Endothelial cell of umbilical vein (primary cell): ENCODE measurements at regions not wholly inside any gene's neighbourhood (a gene's known extent, or its start where the extent isn't known, plus 50 kb on each side); places are given as distances from the start of the nearest gene placed in this dataset.

Experiments
- BruUV-seq: library from RNA; stranded (reverse); fragments of 400-500 nt; replicated peaks from 2 replicates; lab custom pipeline; 2021; lab: Mats Ljungman, UMichigan
- CTCF ChIA-PET: fragments of 300-600, 350-600 bp; sonication (Branson Sonifier 250); formaldehyde crosslinking; loops from one replicate; lab custom pipeline; 2021; ENCODE audit warnings: antibody characterized with exemption, inconsistent platforms; lab: Charles Lee
- POLR2A ChIA-PET: fragments of 300-600, 350-600 bp; sonication (Branson Sonifier 250); formaldehyde crosslinking; loops from one replicate; lab custom pipeline; 2021; ENCODE audit warnings: antibody characterized with exemption, inconsistent platforms; lab: Charles Lee
- DNase-seq: peaks from one replicate; pipeline ENCODE4 v3.0.0-alpha.2; 2011; ENCODE audit warnings: low read depth, low spot score
- FAIRE-seq: peaks from 2 replicates; lab custom pipeline; 2011; peaks lifted over from hg19 to GRCh38; lab: Jason Lieb, UNC
- H2AFZ ChIP-seq: 2 replicates; pipeline ENCODE4 v1.6.0; 2012; ENCODE audit warnings: low read depth, low read length, control low read depth, inconsistent platforms
- H3K27ac ChIP-seq: 2 replicates; pipeline ENCODE4 v1.5.1; 2011; ENCODE audit warnings: low read depth, mild to moderate bottlenecking, control low read depth, low read length, moderate library complexity; ENCODE audit not compliant: insufficient read depth
- H3K27me3 ChIP-seq, 2 experiments: 2 replicates each; pipeline versions ENCODE4 v1.6.0 to v1.6.1; 2011; ENCODE audit warnings: low read length in 2 of 2, mixed read lengths in 1 of 2; ENCODE audit not compliant: control insufficient read depth in 2 of 2, insufficient read depth in 2 of 2
- H3K36me3 ChIP-seq, 2 experiments: 2 replicates in 1 of 2; 3 replicates in 1 of 2; pipeline ENCODE4 v1.5.1; 2011; ENCODE audit warnings: low read length in 2 of 2, mild to moderate bottlenecking in 1 of 2, moderate library complexity in 1 of 2; ENCODE audit not compliant: control insufficient read depth in 2 of 2, insufficient read depth in 2 of 2; ENCODE audit errors: extremely low read depth in 1 of 2
- H3K4me1 ChIP-seq: 3 replicates; pipeline ENCODE4 v1.5.1; 2011; ENCODE audit warnings: mild to moderate bottlenecking, low read length; ENCODE audit not compliant: control insufficient read depth, insufficient read depth; ENCODE audit errors: extremely low read depth
- H3K4me2 ChIP-seq: 2 replicates; pipeline ENCODE4 v1.6.1; 2011; ENCODE audit warnings: low read length, control low read depth, mixed read lengths; ENCODE audit not compliant: insufficient read depth
- H3K4me3 ChIP-seq, 3 experiments: fragments of 200-600 bp in 1 of 3; sonication (generic), shearing (Covaris generic) in 1 of 3; replicated peaks in 1 of 3; 2 replicates each; pipeline ENCODE4 v1.5.1; 2011 to 2016; ENCODE audit warnings: control low read depth in 3 of 3, low read length in 3 of 3, mild to moderate bottlenecking in 2 of 3, inconsistent platforms in 1 of 3, low read depth in 1 of 3, moderate library complexity in 1 of 3; ENCODE audit not compliant: insufficient read depth in 1 of 3
- H3K79me2 ChIP-seq: 2 replicates; pipeline ENCODE4 v1.6.0; 2012; ENCODE audit warnings: low read length, inconsistent platforms; ENCODE audit not compliant: control insufficient read depth, insufficient read depth
- H3K9ac ChIP-seq: replicated peaks from 2 replicates; pipeline ENCODE3; 2011; ENCODE audit warnings: low read length, control low read depth; ENCODE audit not compliant: insufficient read depth; ENCODE audit errors: extremely low read depth
- H3K9me1 ChIP-seq: replicated peaks from 3 replicates; pipeline ENCODE4 v1.6.0; 2011; ENCODE audit warnings: mild to moderate bottlenecking, low read length; ENCODE audit not compliant: control insufficient read depth, insufficient read depth; ENCODE audit errors: extremely low read depth
- H3K9me3 ChIP-seq: replicated peaks from 2 replicates; pipeline ENCODE4 v1.5.1; 2012; ENCODE audit warnings: low read length, inconsistent platforms; ENCODE audit not compliant: control insufficient read depth, insufficient read depth
- H4K20me1 ChIP-seq: replicated peaks from 2 replicates; pipeline ENCODE3; 2011; ENCODE audit warnings: mild to moderate bottlenecking, low read length; ENCODE audit not compliant: control insufficient read depth, insufficient read depth; ENCODE audit errors: extremely low read depth
- EZH2 ChIP-seq: IDR thresholded peaks from 2 replicates; pipeline ENCODE4 v1.6.1; 2012; ENCODE audit warnings: borderline replicate concordance, low read depth, mild to moderate bottlenecking, moderate library complexity, low read length, inconsistent platforms; ENCODE audit not compliant: severe bottlenecking
- FOS ChIP-seq: IDR thresholded peaks from 2 replicates; pipeline ENCODE4 v1.6.1; 2011; ENCODE audit warnings: mild to moderate bottlenecking, low read length, moderate library complexity, borderline replicate concordance; ENCODE audit not compliant: insufficient read depth
- GATA2 ChIP-seq: IDR thresholded peaks from 2 replicates; pipeline ENCODE4 v1.7.0; 2011; ENCODE audit warnings: low read depth, mild to moderate bottlenecking, moderate library complexity, mixed read lengths, low read length; ENCODE audit not compliant: insufficient read length, insufficient read depth
- JUN ChIP-seq: IDR thresholded peaks from 2 replicates; pipeline ENCODE4 v1.6.1; 2011; ENCODE audit warnings: borderline replicate concordance, low read depth; ENCODE audit not compliant: insufficient read length, insufficient read depth
- MYC ChIP-seq: IDR thresholded peaks from one replicate; pipeline ENCODE4 v1.6.1; 2011; ENCODE audit warnings: mild to moderate bottlenecking, low read depth, low read length
- POLR2A ChIP-seq: IDR thresholded peaks from 2 replicates; pipeline ENCODE4 v1.6.1; 2012; ENCODE audit warnings: low read depth, mild to moderate bottlenecking, control low read depth, low read length
- POLR2AphosphoS5 ChIP-seq: IDR thresholded peaks from 2 replicates; pipeline ENCODE4 v1.6.1; 2012; ENCODE audit warnings: low read depth, mild to moderate bottlenecking, control low read depth, low read length, moderate library complexity; ENCODE audit not compliant: insufficient read depth
- dilution Hi-C: fragments of 300-500 bp; cut with MboI; formaldehyde crosslinking; loops from one replicate; pipeline ENCODE4 v1.15.0; 2019; ENCODE audit warnings: low sequenced_read_pairs; ENCODE audit not compliant: extremely low pct_ligation_motif_present
- intact Hi-C: fragments of 100-400 bp; cut with micrococcal nuclease; formaldehyde crosslinking; loops from one replicate; pipeline ENCODE4 v1.10.0; 2022
- TF ChIP-seq, protein P1 (sequence below): IDR thresholded peaks from 2 replicates; pipeline ENCODE4 v1.6.1; 2011; ENCODE audit not compliant: insufficient read depth, insufficient read length
- TF ChIP-seq, protein P2 (sequence below), 2 donors: IDR thresholded peaks; 1 replicate in 1 of 2; 2 replicates in 1 of 2; pipeline ENCODE4 v1.5.1; 2011; ENCODE audit warnings: low read length in 2 of 2, mild to moderate bottlenecking in 2 of 2, moderate library complexity in 2 of 2, control low read depth in 1 of 2, inconsistent platforms in 1 of 2, low read depth in 1 of 2; ENCODE audit not compliant: insufficient read depth in 1 of 2; ENCODE audit errors: extremely low read depth in 1 of 2

DNA sequence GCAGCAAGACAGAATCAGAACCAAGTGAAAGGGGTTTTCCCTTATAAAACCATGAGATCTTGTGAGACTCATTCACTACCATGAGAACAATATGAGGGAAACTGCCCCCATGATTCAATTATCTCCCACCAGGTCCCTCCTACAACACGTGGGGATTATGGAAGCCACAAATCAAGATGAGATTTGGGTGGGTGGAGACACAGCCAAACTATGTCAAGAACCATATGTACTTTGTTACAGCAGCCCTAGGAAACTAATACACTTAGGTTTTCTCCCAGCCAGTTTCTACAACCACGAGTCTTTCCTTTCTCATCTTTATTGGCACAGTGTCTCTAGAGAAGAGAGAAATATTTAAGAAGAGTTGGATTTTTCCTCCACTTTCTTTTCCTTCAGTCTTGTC, 72.6 kb downstream of the BTG1 start:
- Histone ChIP-seq H3K4me2 (no peak overlapping the region), H3K9ac (no peak overlapping the region), H3K36me3 (no peaks in the 10 kb centered on the region), H3K9me3 (no peaks in the 10 kb centered on the region), H3K79me2 (no peaks in the 10 kb centered on the region), H2AFZ (no peak overlapping the region), H3K27me3 (no peaks in the 10 kb centered on the region), H3K27ac (no peak overlapping the region), H4K20me1 (no peaks in the 10 kb centered on the region), H3K4me3 (no peak overlapping the region), H3K4me1 (no peaks in the 10 kb centered on the region), H3K9me1 (no peaks in the 10 kb centered on the region)
- TF ChIP-seq JUN (no peak), GATA2 (no peak), FOS (no peak), POLR2AphosphoS5 (no peak), EZH2 (no peak), POLR2A (no peak), MYC (no peak)
- TF ChIP-seq, protein P1, sequence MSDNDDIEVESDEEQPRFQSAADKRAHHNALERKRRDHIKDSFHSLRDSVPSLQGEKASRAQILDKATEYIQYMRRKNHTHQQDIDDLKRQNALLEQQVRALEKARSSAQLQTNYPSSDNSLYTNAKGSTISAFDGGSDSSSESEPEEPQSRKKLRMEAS, result no peak
- TF ChIP-seq, protein P2, sequence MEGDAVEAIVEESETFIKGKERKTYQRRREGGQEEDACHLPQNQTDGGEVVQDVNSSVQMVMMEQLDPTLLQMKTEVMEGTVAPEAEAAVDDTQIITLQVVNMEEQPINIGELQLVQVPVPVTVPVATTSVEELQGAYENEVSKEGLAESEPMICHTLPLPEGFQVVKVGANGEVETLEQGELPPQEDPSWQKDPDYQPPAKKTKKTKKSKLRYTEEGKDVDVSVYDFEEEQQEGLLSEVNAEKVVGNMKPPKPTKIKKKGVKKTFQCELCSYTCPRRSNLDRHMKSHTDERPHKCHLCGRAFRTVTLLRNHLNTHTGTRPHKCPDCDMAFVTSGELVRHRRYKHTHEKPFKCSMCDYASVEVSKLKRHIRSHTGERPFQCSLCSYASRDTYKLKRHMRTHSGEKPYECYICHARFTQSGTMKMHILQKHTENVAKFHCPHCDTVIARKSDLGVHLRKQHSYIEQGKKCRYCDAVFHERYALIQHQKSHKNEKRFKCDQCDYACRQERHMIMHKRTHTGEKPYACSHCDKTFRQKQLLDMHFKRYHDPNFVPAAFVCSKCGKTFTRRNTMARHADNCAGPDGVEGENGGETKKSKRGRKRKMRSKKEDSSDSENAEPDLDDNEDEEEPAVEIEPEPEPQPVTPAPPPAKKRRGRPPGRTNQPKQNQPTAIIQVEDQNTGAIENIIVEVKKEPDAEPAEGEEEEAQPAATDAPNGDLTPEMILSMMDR (IDR thresholded peaks at IDR 0.05; ENCODE audit: extremely low read depth in 1 of 2, insufficient read depth in 1 of 2, low read depth in 1 of 2, low read length in 2 of 2), result no peak
- FAIRE-seq, result no peak
- no TSS peak for BruUV-seq
- CTCF ChIA-PET, result no interaction called here
- DNase-seq, result no peak
- dilution Hi-C loops (no loop called here), intact Hi-C loops (no loop called here)
- POLR2A ChIA-PET, result no interaction called here
